ENCODE measurements at regions not wholly inside any gene's neighbourhood (a gene's known extent, or its start where the extent isn't known, plus 50 kb on each side); places are given as distances from the start of the nearest gene placed in this dataset.

DNA sequence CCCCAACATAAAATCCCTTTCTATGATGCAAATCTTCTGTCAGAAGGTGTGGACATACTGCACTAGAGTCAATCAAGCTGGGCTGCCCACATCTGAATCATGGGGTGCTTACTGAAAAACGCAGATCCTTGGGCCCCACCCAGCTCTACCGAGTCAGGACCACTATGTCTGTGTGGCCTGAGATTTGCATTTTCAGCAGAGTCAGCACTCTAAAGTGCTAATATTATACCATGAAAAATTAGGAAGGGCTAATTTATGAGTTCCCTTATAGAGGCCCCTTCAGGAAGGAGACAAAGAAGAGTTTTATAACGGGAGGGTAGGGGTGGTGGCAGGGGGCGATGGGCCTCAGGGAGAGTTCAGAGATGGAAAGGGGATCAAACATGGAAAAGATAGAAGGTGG is 163.3 kb upstream of the NABP1 start:
- DNase-seq (ENCODE audit: low read depth in 2 of 2) = no peak

DNA sequence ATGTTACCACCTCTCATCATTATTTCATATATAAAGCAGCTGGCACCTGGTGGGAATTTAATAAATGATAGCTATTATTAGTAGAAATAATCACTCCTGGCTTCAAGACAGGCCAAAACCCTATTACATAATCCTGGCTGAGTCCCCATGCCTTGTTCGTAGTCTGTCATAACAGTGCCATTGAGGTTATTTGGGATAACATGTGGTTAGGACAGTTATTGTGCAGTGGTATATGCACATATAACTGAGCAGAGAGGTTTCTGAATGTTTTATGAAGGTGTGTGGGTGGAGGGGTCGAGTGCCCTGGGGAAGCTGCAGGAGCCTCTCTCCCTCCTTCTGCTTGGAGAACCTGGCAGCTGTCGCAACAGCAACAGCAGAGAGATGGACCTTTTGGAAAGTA is 162.4 kb upstream of the NABP1 start:
- no peak for DNase-seq (ENCODE audit: low read depth in 2 of 2)

DNA sequence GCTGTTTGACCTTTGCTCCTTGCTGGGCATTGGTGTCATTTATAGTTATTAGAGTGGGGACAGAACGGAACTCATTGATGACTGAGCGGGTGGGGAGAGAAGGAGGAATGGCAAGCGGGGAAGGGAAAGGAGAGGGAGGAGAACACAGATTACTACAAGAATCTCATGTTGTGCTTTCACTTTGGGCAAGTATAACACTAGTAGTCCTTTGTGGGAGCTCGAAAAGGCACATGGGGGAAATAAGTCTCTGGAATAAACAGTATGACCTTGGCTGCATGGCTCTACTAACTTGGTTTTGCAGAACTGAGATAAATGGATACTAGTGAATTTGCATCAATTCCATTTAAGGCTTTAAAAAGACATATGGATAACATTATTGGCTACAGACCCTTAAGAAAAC is 161.7 kb upstream of the NABP1 start:
- DNase-seq (ENCODE audit: low read depth in 2 of 2) = no peak

- DNase-seq (ENCODE audit: low read depth in 2 of 2) = peak; percentile 24 to 41
These were observed 156.2 kb upstream of the NABP1 start for GRCh38 chr2:191521608-191522208.

GRCh38 chr2:191522478-191523120 is 155.3 kb upstream of the NABP1 start:
- DNase-seq (ENCODE audit: low read depth in 2 of 2) = no peak

GRCh38 chr2:191526091-191526490 is 151.8 kb upstream of the NABP1 start:
- DNase-seq (ENCODE audit: low read depth in 2 of 2) = no peak

- DNase-seq (ENCODE audit: low read depth in 2 of 2) = no peak
These were observed 151.4 kb upstream of the NABP1 start for GRCh38 chr2:191526536-191526935.

DNA sequence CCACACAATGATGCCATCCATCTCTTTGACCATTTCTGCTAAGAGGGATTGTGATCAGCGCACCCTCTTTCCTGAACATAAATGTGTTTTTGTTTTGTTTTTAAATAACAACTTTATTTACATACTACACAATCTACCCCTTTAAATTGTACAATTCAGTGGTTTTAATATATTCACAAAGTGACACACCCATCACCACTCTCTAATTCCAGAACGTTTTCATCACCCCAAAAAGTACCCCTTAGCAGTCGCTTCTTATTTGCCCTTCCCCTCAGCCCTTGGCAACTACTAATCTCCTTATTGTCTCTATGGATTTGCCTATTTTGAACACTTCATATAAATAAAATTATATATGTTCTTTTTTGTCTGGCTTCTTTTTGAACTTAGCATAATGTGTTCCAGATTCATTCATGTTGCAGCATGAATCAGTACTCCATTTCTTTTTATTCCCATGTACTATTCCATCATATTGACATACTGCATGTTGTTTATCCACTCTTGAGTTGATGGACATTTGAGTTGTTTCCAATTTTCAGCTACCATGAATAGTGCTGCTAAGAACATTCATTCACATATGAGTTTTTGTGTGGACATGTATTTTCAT is 150.9 kb upstream of the NABP1 start:
- DNase-seq (ENCODE audit: low read depth in 2 of 2) = no peak

GRCh38 chr2:191530618-191531017 is 147.3 kb upstream of the NABP1 start:
- DNase-seq (ENCODE audit: low read depth in 2 of 2) = no peak

- no peak for DNase-seq (ENCODE audit: low read depth in 2 of 2)
These were observed 144.2 kb upstream of the NABP1 start for GRCh38 chr2:191533693-191534180.

- no peak for DNase-seq (ENCODE audit: low read depth in 2 of 2)
These were observed 140.0 kb upstream of the NABP1 start for GRCh38 chr2:191537921-191538320.

- DNase-seq (ENCODE audit: low read depth in 2 of 2) = no peak
These were observed 139.5 kb upstream of the NABP1 start for GRCh38 chr2:191538334-191538903.

GRCh38 chr2:191539068-191539467 is 138.9 kb upstream of the NABP1 start:
- peak; percentile 5 to 33 for DNase-seq (ENCODE audit: low read depth in 2 of 2)

DNA sequence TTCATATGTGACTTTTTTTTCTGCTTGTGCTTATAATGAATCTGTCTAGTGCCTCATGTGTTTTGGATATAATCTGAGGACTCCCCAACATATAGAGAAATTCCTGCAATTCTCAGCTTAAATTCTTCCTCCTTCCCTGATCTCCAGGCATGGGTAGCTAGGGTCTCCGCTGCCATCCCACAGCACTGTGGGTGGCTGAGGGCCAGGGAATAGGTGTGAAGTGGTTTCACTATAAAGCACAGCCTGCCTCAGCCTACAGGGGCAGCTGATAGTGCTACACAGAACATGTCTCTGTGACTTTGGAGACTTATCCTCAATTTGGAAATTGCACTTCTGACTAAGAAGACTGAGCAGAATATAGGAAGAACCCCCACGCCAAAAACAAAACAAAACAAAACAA is 137.3 kb upstream of the NABP1 start:
- DNase-seq (ENCODE audit: low read depth in 2 of 2) = no peak

DNA sequence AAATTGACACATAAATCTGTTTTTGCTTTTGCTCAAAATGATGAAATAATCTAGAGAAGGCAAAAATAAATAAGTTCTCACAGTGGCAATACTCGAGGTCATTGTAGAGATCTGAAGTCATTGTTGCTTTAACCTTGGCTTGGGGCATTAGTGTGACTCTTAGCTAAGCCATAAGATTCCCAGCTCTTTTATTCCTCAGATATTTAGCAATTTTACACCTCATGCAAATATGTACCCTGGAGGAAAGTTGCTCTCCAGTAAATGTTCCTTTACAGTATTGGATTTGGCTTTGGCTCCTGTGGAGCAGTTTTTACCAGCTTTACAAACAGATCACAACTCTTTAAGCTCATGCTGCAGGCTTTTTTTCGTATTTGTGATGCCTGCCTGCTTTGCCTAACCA is 134.2 kb upstream of the NABP1 start:
- no peak for DNase-seq (ENCODE audit: low read depth in 2 of 2)

GRCh38 chr2:191544461-191545062 is 133.4 kb upstream of the NABP1 start:
- DNase-seq (ENCODE audit: low read depth in 2 of 2) = no peak

DNA sequence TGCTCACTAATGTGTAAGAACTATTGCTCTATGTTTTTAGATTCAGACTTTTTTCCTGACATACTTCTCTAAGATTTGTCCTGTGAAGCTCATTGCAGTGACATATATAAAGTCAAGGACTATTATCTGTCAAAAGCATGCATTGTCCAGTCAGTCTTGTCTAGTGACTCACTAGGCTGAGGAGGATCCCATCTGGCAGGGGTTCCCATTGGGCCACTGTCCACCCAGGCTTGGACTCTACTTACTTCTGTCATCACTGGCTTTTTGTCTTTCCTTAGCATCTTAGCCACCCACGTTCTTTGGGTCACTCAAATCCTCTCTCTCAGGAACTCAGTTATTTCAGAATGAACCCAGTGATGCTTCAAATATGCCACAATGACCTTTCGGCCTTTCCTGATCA is 132.6 kb upstream of the NABP1 start:
- DNase-seq (ENCODE audit: low read depth in 2 of 2) = no peak

DNA sequence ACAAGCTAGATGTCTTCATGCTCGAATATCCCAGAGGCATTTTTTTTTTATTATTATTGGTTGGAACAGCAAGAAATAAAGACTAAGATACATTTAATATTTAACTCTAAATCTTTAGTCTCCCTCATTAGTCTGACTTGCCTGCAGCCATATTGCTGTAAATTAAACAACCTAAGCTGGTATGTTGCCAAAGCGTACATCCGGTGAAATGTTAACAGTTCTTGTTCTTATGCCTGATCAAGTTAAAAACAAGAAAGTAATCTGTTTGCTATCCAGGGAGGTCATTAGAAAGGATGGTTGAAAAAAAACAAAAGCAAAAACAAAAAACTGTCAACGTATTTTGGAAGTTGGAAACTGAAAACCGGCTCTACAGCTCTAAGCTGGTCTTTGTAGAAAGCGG is 125.9 kb upstream of the NABP1 start:
- no peak for DNase-seq (ENCODE audit: low read depth in 2 of 2)

- no peak for DNase-seq (ENCODE audit: low read depth in 2 of 2)
These were observed 123.7 kb upstream of the NABP1 start for GRCh38 chr2:191554240-191554639.

DNA sequence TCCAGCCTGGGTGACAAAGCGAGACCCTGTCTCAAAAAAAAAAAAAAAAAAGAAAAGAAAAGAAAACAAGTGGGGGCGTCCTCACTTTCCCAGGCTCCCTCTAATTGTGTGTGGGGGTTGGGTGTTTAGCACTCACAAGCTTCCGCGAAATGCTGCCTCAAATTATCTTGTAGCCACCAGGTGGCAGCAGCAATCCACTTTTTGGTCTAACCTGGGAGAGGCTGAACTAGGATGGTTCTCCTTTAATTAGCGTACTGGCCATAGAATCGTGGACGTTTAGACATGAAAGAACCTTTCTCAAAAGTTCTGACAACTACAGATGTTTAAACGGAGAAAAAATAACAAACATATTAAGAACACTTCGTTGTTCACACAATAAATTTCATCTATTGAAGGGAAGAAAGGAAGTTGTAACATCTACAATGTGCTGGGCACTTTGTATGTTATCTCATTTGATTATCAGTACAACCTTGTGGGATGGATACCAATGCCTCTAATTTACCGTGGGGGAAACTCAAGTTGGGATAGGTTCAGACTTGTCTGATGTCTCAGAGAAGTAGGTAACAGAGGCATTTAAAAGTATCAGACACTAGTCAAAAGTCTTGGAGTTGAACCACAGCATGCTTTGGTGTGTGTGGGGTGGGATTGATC is 122.7 kb upstream of the NABP1 start:
- peak; percentile 68 to 80 for DNase-seq (ENCODE audit: low read depth in 2 of 2)

GRCh38 chr2:191556463-191556862 is 121.5 kb upstream of the NABP1 start:
- DNase-seq (ENCODE audit: low read depth in 2 of 2) = no peak

DNA sequence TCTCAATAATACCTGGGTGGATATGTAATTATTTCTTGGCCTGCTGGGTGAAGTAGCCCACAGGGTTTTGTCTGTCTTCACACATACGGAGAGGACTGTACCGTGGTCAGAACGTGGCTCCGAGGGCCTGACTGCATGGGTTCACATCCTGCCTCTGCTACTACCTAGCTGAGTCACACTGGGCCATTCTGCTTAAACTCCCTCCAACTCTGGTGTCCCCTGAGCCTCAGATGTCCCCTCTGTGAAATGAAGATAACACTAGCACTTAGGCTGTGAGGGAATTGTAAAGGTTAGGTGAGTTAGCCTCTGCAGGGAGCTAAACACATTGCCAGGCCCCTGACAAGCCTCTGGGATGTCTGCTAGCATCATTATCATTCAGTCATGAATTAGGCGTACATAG is 120.1 kb upstream of the NABP1 start:
- DNase-seq (ENCODE audit: low read depth in 2 of 2) = no peak

All from dermis microvascular lymphatic vessel endothelial cell (primary cell).